Right kidney (tissue), 1 donor: ENCODE measurements at regions not wholly inside any gene's neighbourhood (a gene's known extent, or its start where the extent isn't known, plus 50 kb on each side); places are given as distances from the start of the nearest gene placed in this dataset.

ENCODE experiments used
- DNase-seq: peaks from one replicate; pipeline ENCODE4 v3.0.0-alpha.2; 2016

DNA sequence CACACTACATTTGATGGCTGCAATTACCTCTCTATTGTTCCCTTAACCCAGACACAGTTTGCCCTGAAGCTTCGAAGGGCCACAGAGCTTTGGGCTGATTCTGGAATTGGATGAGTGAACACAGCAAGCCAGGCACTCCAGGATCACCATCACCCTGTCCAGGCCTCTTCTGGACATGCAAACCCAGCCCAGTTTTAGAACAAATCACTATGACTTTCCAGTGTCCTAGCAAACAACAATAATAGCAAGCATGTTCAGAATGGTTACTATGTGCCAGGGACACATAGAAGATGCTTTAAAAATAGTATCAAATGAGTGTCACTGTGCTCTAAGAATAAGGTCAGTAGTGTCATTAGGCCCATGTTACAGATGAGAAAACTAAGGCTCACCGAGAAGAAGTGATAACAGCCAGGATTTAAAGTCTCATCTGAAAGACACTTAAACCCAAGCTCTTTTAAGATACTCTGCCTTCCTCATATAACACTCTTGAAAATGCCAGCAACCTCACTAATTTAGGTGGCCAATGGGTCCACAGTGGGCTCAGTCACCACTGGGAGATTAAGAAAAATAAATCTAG is 191.7 kb upstream of the STK17B start:
- no peak for DNase-seq

DNA sequence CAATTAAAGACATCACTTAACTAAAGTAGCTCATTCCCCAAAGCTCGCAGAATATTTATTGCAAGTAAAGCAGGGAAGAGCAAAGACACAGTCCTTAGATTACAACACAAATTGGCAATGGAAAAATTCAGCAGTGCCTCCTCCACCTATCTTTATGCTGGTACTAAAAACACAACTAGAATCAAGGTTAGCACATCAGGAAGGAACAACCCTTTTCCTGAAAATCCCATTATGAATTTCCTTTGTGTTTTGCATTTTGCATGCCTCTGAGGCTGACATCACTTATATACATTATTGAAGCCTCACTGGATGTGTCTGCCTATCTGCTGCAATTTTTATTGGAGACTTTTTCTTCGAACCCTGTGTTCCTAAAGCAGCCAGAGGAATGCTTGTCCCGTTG is 193.8 kb upstream of the STK17B start:
- DNase-seq: no peak

DNA sequence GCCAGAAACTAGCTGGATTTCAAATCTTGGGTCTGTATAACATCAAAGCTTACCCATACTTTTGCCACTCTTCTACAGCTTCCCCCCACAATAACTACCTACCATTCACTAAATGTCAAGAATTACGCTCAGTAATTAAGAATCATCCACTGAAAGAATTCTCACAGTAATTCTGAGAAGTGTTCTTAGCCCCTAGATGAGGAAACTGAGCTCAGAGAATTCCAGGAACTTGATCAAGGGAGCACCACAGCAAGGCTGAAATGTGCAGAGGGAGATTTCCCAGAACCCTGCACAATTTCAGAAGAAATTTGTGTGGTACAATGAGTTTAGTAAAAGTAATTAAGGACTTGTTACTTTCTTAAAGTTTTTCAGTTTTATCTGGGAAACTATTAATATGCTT is 194.5 kb upstream of the STK17B start:
- DNase-seq: no peak

DNA sequence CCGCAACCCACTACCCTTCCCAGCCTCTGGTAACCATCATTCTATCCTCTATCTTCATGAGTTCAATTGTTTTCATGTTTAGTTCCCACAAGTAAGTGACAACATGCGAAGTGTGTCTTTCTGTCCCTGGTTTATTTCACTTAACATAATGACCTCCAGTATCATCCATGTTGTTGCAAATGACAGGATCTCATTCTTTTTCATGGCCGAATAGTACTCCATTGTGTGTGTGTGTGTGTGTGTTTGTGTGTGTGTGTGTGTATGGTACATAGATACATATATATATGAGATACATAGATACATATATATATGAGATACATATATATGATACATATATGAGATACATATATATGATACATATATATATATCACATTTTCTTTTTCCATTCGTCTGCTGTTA is 196.3 kb upstream of the STK17B start:
- DNase-seq: no peak

DNA sequence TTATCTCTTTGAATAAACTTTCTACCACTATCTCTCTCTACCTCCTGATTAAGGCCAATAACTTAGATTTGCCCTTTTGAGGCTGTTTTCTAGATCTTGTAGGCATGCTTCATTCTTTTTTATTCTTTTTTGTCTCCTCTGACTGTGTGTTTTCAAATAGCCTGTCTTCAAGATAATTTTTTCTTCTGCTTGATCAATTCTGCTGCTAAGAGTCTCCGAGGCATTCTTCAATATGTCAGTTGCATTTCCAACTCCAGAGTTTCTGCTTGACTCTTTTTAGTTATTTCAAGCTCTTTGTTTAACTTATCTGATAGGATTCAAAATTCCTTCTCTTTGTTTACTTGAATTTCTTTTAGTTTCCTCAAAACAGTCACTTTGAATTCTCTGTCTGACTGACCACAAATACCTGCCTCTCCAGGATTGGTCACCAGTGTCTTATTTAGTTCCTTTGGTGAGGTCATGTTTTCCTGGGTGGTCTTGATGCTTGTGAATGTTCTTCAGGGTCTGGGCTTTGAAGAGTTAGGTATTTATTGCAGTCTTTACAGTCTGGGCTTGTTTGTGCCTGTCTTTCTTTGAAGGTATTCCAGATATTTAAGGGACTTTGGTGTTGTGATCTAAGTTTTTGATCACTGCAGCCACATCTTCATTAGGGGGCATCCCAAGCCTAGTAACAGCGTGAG is 197.3 kb upstream of the STK17B start:
- DNase-seq: no peak

DNA sequence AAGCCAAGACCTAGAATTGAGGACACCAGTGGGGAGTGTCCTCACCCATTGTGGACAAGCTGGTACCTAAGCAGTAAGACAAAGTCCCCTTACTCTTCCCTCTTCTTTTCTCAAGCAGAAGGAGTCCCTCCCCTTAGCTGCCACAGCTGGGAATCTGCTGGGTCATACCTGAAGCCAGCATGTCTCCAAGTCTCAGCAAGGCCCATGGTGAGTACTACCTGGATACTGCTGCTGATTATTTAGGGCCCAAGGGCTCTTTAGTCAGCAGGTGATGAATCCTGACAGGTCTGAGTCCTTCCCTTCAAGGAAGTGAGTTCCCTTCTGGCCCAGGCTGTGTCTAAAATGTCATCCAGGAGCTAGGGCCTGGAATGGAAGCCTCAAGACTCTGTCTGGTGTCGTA is 198.6 kb upstream of the STK17B start:
- no peak for DNase-seq

DNA sequence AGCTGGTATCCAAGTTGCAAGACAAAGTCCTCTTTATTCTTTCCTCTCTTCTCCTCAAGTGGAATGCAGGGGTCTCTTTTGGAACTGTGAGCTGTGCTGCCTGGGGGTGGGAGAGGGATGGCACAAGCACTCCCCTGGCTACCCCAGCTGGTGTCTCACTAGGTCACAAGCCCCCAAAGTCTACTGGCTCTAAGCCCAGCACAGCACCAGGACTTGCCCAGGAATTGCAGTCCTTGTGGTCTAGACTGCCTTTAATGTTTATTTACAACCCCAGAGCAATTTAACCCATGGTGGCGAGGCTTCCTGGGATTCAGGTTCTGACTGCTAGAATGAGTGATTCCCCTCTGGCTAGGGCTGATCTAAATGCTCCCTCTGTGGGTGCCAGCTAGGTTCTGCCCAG is 199.0 kb upstream of the STK17B start:
- DNase-seq: no peak

DNA sequence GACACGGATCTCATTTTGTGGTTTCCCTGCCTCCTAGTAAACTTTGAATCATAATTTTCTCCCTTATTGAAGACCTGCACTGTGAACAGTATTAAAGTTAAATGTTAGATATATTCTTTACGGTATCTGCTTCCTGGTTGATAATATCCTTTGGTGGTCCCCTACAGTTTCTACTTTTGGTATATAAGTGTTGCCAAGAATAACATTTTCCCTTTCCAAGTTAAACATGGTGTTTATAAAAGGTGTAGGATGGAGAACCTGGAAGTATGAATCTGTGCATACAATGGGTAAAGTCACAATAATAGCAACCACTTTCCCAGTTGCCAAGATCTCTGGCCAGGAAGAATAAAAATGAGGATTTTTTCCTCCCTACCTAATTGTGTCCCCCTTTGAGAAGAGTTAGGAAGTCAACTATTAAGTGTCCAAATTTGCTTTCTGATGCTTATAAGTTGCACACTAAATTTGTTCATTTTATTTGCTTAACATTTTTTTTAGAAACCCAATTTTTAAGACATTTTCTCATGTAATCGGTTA is 201.0 kb upstream of the STK17B start:
- DNase-seq: no peak

DNA sequence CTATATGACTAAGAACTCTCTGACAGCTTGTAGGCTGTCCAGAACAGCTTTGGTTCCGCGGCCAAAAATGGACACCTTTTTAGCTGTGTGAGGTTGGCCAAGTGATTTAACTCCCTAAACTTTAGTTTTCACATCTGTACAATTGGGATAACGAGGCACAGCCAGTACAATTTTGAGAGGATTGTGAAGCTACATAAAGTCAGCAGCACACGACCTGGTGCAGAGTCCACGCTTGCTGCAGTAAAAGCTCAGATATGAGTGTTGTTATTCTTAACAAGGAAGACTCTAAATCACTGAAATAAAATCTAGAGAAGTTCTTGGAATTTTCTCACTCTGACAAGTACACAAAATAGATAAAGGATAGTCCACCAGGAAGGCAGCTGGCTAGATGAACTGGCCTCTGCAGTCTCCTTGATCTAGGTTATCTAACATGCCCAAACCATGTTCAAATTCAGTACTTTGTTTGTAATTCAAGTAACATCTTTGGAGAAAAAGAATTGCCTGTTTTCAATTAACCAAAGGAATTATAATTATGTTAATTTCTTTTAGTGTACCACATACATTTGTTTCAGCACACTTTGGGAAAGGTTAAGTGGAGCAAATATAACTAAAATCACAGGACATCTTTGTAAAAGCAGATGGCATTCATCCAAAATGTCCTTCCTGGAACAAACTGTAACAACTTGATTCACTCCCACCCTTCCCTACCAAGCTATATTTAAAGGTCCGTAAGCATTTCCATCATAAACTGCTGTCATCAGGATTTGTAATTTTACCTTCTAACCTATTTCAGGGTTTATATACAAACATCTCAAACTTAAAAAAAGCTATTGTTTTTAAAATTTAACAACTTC is 201.7 kb upstream of the STK17B start:
- no peak for DNase-seq

DNA sequence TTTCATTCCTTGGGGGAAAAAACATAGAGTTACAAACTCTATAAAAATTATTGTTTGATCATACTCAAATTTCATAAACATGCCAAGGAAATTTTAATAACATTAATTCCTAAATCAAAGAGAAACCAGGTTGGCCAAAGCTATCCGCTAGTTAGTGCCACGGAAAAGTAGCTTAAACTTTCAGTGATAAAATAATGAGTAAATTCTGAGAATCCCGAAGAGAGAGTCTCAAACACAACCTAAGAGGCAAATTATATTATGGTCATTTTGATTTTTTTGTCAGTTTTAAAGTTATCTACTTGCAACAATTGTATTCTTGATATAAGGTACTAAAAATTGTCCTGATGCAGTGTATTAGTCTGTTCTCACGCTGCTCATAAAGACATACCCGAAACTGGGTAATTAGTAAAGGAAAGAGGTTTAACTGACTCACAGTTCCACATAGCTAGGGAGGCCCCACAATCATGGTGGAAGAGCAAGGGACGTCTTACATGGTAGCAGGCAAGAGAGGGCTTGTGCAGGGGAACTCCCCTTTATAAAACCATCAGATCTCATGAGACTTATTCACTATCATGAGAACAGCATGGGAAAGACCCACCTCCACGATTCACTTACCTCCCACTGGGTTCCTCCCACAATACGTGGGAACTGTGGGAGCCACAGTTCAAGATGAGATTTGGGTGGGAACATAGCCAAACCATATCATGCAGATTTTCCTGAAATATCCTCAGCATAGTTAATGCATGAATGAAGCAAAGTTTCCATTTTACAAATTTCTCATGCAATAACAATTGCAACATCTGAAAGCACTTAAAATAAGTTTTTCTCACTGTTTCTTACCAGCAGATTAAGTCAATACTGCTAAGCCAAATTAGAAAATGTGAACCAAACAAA is 205.9 kb upstream of the STK17B start:
- DNase-seq: no peak

DNA sequence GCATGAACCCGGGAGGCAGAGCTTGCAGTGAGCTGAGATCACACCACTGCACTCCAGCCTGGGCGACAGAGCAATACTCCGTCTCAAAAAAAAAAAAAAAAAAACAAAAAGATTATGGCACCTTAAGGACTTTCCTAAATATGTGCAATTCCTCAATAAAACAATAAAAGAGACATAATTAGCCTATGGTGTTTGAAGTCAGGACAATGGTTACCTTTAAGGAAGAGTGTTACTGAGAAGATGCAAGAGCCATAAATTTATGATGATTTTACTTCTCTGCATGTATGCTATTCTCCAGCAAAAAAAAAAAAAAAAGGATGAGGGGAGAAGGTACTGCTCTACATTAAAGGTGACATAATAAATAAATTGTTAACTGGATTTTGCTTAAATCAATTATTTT is 208.2 kb upstream of the STK17B start:
- no peak for DNase-seq

DNA sequence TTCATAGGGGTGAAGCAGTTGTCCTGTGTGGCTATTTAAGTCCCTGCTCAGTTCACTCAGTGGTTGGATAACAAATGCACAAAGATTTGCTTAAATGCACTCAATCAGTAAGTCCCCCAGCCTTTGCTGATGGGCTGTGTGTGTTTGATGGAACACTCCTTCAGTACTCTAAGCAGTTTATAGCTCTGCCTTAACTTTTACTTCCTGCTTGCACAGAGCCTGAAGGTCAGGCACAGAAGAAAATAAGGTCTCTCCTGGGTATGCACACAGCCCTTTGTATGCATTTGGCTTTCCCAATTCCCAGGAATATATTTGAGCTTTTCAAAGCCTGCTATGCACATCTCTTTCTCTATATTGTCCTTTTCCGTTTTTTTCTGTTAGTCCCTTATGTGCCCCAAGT is 208.7 kb upstream of the STK17B start:
- no peak for DNase-seq

DNA sequence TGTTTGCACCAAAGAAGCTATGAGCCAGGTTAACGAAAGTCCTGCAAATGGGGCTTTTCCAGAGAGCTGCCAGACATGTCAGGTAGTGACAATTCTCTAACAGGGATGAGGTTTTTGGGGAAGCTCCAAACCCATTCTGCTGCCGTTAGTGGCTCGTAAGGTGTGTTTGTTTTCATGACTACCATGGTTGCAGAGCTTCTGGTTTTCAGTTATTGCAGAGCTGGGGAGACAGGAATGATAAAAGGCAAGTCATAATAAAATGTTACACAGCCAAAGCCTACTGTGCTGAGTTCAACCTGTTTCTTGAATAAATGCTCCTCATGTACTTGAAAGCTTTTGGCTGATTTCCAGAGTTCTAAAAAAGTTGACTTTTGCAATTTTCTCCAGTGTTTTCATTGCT is 209.2 kb upstream of the STK17B start:
- no peak for DNase-seq

DNA sequence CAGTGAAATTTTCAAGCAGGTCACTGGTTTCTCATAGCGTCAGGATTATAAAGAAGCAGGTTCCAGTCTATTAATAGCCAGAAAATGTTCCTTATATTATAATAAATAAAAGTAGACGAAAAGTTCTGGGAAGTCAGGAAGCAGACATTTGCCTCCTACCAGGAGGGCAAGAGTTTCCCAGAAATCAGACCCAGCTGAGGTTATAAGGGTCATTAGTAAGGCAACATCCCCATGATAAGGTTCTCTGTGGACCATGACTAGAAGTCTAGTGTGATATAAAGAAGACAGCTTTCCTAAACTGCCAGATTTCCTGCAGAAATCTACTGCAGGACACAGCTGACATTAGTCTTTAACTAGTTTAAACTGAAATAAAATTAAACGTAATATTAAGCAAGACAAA is 210.1 kb upstream of the STK17B start:
- DNase-seq: no peak

DNA sequence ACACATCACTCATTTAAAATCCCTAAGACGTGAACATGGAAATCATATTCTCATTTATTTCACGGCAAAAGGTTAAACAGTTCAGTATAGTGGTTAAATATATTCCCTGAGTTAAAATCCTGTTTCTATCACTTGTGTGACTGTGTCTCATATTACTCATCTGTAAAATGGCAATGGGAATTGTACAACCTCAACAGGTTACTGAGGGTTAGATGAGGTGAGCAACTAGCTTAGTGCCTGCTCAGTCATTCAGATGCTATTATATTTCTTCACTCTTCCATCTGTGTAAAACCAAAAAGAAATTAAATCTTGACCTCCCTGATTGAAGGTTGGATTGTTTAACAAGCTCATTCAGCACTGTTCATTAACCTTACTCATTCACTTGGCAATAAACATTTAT is 212.4 kb upstream of the STK17B start:
- DNase-seq: no peak

DNA sequence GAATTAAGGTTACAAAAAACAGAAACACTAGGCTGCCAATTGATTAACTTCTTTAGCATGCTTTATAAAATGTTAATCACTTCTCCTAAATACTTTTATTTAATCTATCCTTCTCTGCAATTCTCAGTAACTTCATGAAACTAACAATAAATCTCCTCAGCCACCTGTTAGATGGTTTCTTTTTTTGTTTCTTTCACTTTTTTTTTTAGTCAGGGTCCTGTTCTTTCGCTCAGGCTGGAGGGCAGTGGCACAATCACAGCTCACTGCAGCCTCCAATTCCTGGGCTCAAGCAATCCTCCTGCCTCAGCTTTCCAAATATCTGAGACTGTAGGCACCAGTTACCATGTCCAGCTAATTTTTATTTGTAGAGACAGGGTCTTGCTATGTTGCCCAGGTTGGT is 213.4 kb upstream of the STK17B start:
- DNase-seq: no peak

DNA sequence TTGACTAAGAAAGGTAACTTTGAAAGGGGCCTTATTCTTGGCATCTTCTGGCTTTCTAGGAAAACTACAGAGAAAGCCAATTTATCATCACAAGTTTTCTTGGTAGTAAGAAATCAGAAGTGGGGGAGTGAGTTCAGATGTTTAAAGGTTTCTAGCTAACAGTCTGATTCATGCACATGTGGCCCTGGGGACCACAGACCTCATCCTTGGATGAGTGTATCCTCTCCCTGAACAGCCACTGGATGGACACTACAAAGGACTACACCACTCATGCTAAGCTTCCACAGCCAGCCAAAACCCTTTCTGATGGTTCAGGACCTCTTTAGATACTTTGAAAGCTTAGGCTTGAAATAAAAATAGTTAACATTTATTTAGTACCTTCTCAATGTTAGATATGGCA is 218.3 kb upstream of the STK17B start:
- no peak for DNase-seq

DNA sequence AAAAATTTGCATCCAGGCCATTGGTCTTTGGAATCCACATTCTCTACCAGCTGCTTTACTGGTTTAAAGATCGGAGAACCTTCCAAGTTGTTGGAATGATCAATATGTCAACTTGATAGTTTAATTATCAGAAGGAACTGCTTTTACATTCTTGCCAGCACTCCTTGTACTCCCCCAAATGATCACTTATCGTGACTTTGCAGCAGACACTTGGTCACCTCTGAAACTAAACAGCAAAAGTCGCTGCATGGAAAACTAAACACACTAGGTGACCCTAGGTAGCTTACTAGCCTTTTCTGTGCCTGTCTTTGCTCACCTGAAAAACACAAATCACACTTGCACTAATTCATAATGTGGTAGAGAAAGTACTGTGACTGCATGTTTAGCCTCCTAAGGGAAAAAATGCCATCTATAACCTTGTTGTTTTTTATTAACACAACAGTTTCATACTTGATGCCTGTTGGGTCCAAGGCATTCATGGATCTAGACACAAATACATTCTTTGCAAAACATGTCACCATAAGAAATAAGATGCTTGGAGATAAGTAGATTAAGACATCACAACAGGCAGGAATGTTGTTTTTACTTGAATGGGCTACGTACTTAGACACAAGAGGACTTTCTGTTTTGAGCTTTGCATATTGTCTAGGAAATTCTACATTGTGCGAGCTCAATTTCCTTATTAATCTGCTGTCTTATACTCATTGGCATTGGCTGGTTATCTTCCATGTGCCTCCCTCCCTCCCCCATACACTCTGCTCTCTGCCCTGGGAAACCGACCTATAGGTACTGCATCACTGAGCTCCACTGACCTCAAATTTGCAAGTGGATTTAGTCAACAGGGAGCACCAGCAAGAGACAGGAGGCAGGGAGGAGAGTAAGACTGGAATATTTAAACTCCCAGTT is 219.1 kb upstream of the STK17B start:
- no peak for DNase-seq

DNA sequence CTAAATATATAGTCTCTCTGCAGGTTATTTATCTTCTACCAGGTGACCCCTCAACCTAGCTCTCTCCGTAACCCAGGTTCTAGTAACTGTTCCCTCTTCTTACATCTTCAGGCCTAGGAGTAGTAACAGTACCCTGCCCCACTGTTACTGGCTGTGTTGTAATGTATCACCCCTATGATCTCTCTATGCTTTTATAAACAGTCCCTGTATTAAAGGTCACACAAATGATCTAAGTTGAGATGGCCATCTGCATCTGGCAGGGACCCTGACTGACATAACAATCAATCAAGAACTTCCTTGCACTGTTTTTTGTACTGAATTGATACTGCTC is 219.7 kb upstream of the STK17B start:
- DNase-seq: no peak

DNA sequence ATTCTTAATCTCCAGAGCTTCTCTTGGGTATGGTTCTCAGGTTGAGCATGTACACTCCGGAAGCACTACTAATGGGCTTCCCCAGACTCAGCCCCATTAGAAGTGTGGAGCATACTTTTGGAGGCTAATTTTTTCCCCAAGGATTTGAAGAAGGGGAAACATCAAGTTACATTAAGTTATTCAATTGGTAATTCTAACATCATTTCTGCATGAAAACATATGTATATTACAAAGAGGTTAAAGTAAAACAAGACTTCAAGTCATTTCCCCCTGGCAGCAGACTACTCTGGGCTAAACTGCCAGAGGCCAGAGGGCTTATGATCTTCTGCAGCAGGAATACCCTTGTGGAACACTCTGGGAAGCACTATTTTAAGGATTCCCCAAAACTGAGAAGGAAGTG is 227.7 kb upstream of the STK17B start:
- DNase-seq: no peak
